B cell (primary cell): ENCODE measurements at regions not wholly inside any gene's neighbourhood (a gene's known extent, or its start where the extent isn't known, plus 50 kb on each side); places are given as distances from the start of the nearest gene placed in this dataset.

Source experiments
- ATAC-seq: fragments of 200-7000 bp; cut with Tn5 transposase; one replicate; pipeline ENCODE4 v1.10.0; 2021; ENCODE audit warnings: low read depth, mild to moderate bottlenecking, moderate number of reproducible peaks, moderate library complexity
- CTCF ChIA-PET: fragments of 350-600 bp; sonication (Branson Sonifier 250); formaldehyde crosslinking; loops from one replicate; lab custom pipeline; 2021; ENCODE audit warnings: antibody characterized with exemption, inconsistent platforms; lab: Charles Lee
- POLR2A ChIA-PET: fragments of 350-600 bp; sonication (Branson Sonifier 250); formaldehyde crosslinking; loops from one replicate; lab custom pipeline; 2021; ENCODE audit warnings: antibody characterized with exemption; lab: Charles Lee
- DNase-seq: peaks from one replicate; pipeline ENCODE4 v3.0.0; 2013
- H2AFZ ChIP-seq: 2 replicates; pipeline ENCODE4 v1.6.1; 2012; ENCODE audit warnings: mild to moderate bottlenecking, low read depth, low read length; ENCODE audit not compliant: insufficient read depth, poor library complexity, severe bottlenecking
- H3K27ac ChIP-seq, 2 donors: 1 replicate in 1 of 2; 2 replicates in 1 of 2; pipeline ENCODE4 v1.5.1; 2012 to 2013; ENCODE audit warnings: low read length in 2 of 2, mild to moderate bottlenecking in 2 of 2, moderate library complexity in 1 of 2
- H3K27me3 ChIP-seq, 4 experiments: fragments of 200-600 bp in 1 of 4; sonication (generic) in 1 of 4; replicated peaks in 1 of 4; 1 replicate in 2 of 4; 2 replicates in 2 of 4; pipeline versions ENCODE4 v1.6.1 to v1.7.0; 2013 to 2016; ENCODE audit warnings: low read length in 3 of 4, mild to moderate bottlenecking in 2 of 4, mixed read lengths in 1 of 4, moderate library complexity in 1 of 4; ENCODE audit not compliant: insufficient read depth in 4 of 4, control insufficient read depth in 3 of 4; ENCODE audit errors: control extremely low read depth in 1 of 4
- H3K36me3 ChIP-seq, 2 experiments: replicated peaks in 1 of 2; 1 replicate in 1 of 2; 2 replicates in 1 of 2; pipeline versions ENCODE4 v1.6.1 to v1.7.1; 2013; ENCODE audit warnings: low read length in 1 of 2; ENCODE audit not compliant: insufficient read depth in 2 of 2, control insufficient read depth in 1 of 2; ENCODE audit errors: control extremely low read depth in 1 of 2, extremely low read depth in 1 of 2
- H3K4me1 ChIP-seq, 2 donors: fragments of 200-600 bp in 1 of 2; sonication (generic) in 1 of 2; 1 replicate in 1 of 2; 2 replicates in 1 of 2; pipeline versions ENCODE4 v1.5.1 to v1.6.1; 2013 to 2017; ENCODE audit warnings: low read length in 2 of 2; ENCODE audit not compliant: control insufficient read depth in 2 of 2, insufficient read depth in 2 of 2
- H3K4me2 ChIP-seq: replicated peaks from 2 replicates; pipeline ENCODE3; 2012; ENCODE audit warnings: mild to moderate bottlenecking, low read depth, low read length; ENCODE audit not compliant: poor library complexity, severe bottlenecking
- H3K4me3 ChIP-seq, 5 experiments: fragments of 200-600 bp in 1 of 5; sonication (generic) in 1 of 5; 1 replicate in 3 of 5; 2 replicates in 2 of 5; pipeline versions ENCODE4 v1.5.1 to v1.7.0; 2011 to 2016; ENCODE audit warnings: low read length in 4 of 5, mild to moderate bottlenecking in 4 of 5, low read depth in 2 of 5, control low read depth in 1 of 5, moderate library complexity in 1 of 5; ENCODE audit not compliant: insufficient read depth in 1 of 5; ENCODE audit errors: control extremely low read depth in 1 of 5, extremely low read depth in 1 of 5
- H3K79me2 ChIP-seq: fragments of 200-600 bp; sonication (generic); one replicate; pipeline ENCODE4 v1.6.0; 2016; ENCODE audit warnings: low read length; ENCODE audit not compliant: control insufficient read depth, insufficient read depth
- H3K9ac ChIP-seq: fragments of 200-600 bp; sonication (generic); 2 replicates; pipeline ENCODE4 v1.6.1; 2017; ENCODE audit warnings: mild to moderate bottlenecking, low read length, moderate library complexity
- H3K9me3 ChIP-seq, 3 donors: one replicate each; pipeline versions ENCODE4 v1.6.1 to v1.7.1; 2013; ENCODE audit warnings: low read length in 2 of 3; ENCODE audit not compliant: control insufficient read depth in 2 of 3, insufficient read depth in 1 of 3; ENCODE audit errors: control extremely low read depth in 1 of 3
- H4K20me1 ChIP-seq: 2 replicates; pipeline ENCODE4 v1.6.0; 2012; ENCODE audit warnings: mild to moderate bottlenecking, low read length; ENCODE audit not compliant: insufficient read depth, control insufficient read depth, poor library complexity, severe bottlenecking
- H3K27ac Mint-ChIP-seq: one replicate; pipeline ENCODE4 v1.8.0; 2021; ENCODE audit warnings: mixed read lengths
- H3K27me3 Mint-ChIP-seq: one replicate; pipeline ENCODE4 v1.8.0; 2021; ENCODE audit warnings: mixed read lengths
- H3K4me1 Mint-ChIP-seq: one replicate; pipeline ENCODE4 v1.8.0; 2021; ENCODE audit warnings: mixed read lengths
- H3K4me3 Mint-ChIP-seq: one replicate; pipeline ENCODE4 v1.8.0; 2021; ENCODE audit warnings: mixed read lengths
- H3K9me3 Mint-ChIP-seq: one replicate; pipeline ENCODE4 v1.8.0; 2022; ENCODE audit warnings: mixed read lengths; ENCODE audit not compliant: insufficient read depth
- CTCF ChIP-seq: fragments of 200-600 bp; IDR thresholded peaks from one replicate; pipeline ENCODE4 v1.8.0; 2022; ENCODE audit warnings: antibody characterized with exemption, mild to moderate bottlenecking
- EZH2 ChIP-seq: IDR thresholded peaks from 2 replicates; pipeline ENCODE4 v1.6.1; 2012; ENCODE audit warnings: borderline replicate concordance, low read depth, mild to moderate bottlenecking, moderate library complexity, low read length; ENCODE audit not compliant: insufficient read depth, poor library complexity, severe bottlenecking
- WGBS: methylation state at CpG from one replicate; pipeline ENCODE4 v1.1.5; 2013; ENCODE audit warnings: missing lambda C conversion rate; ENCODE audit not compliant: insufficient coverage; 5-methylcytosine and 5-hydroxymethylcytosine counted together
- intact Hi-C: fragments of 100-400 bp; cut with micrococcal nuclease; formaldehyde crosslinking; loops from one replicate; pipeline ENCODE4 v1.10.0; 2022

DNA sequence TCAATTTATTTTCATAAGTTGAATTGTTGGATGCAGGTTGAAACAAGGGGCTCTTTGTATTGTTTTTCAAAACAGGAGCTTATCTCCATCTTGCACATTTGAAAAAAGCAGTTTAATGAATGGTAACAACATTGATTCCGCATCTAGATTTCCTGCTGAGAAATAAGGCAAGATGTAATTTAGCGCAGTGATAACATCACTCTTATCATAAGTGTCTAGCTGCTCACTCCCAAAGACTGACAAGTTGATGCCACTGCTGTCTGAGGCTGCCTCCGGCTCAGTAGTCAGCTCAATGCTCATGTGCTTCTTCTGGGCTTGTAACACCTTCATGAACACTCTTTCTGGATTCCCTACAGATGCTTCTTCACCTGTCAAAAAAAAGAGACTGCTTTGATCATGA is 92.4 kb downstream of the KPNA2 start:
- Histone ChIP-seq H3K4me2 (no peak overlapping the region), H3K36me3 (peaks cover 5 to 30% of the 10 kb centered on the region in 2 experiments), H3K9me3 (no peaks in the 10 kb centered on the region), H3K27ac (no peak overlapping the region), H3K27me3 (no peaks in the 10 kb centered on the region), H3K9ac (no peak overlapping the region), H2AFZ (no peak overlapping the region), H3K79me2 (no peaks in the 10 kb centered on the region), H3K4me3 (no peak overlapping the region), H4K20me1 (no peaks in the 10 kb centered on the region), H3K4me1 (no peaks in the 10 kb centered on the region)
- DNase-seq = no peak
- no peak for TF ChIP-seq EZH2
- TF ChIP-seq CTCF = no peak
- intact Hi-C loops = no loop called here
- ATAC-seq = no peak
- POLR2A ChIA-PET = no interaction called here
- no peaks in the 10 kb centered on the region for H3K9me3 Mint-ChIP-seq
- H3K27me3 Mint-ChIP-seq = no peaks in the 10 kb centered on the region
- WGBS = 91% methylated on average over 2 of the region's 3 CpGs
- CTCF ChIA-PET = no interaction called here
- no peak overlapping the region for H3K27ac Mint-ChIP-seq
- no peak overlapping the region for H3K4me3 Mint-ChIP-seq
- no peaks in the 10 kb centered on the region for H3K4me1 Mint-ChIP-seq

DNA sequence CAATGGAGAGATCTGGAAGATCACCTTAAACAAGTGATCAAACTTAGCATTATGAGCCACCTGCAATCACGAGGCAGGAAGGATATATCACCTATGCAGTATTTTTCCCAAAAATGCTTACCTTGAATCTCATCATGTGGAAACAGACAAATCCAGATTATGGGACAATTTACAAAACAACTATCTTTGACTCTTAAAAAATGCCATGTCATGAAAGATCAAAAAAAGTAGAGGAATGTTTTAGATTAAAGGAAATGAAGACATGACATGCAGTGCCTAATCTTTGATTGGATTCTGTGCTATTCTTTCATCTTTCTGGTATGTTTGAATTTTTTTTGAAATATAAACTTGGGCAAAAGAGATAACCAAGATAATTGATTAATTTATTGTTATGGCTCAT is 95.9 kb downstream of the KPNA2 start:
- ChIA-PET CTCF (no interaction called here), POLR2A (no interaction called here)
- ATAC-seq (no peak), DNase-seq (no peak)
- intact Hi-C loops = no loop called here
- Histone ChIP-seq H3K9me3 (no peaks in the 10 kb centered on the region), H3K27me3 (no peaks in the 10 kb centered on the region), H2AFZ (no peak overlapping the region), H3K4me1 (no peaks in the 10 kb centered on the region), H4K20me1 (no peaks in the 10 kb centered on the region), H3K4me2 (no peak overlapping the region), H3K4me3 (no peak overlapping the region), H3K79me2 (no peaks in the 10 kb centered on the region), H3K9ac (no peak overlapping the region), H3K36me3 (peaks cover 2 to 22% of the 10 kb centered on the region in 2 experiments), H3K27ac (no peak overlapping the region)
- Mint-ChIP-seq H3K4me1 (no peaks in the 10 kb centered on the region), H3K9me3 (no peaks in the 10 kb centered on the region), H3K27me3 (no peaks in the 10 kb centered on the region), H3K27ac (no peak overlapping the region), H3K4me3 (no peak overlapping the region)
- WGBS = 100% methylated on average over 1 of the region's 1 CpG
- TF ChIP-seq CTCF (no peak), EZH2 (no peak)
